Ishikawa (cell line): ENCODE measurements at regions not wholly inside any gene's neighbourhood (a gene's known extent, or its start where the extent isn't known, plus 50 kb on each side); places are given as distances from the start of the nearest gene placed in this dataset.

Experiments
- CEBPB ChIP-seq: IDR thresholded peaks from 2 replicates; pipeline ENCODE4 v1.6.1; 2012
- CREB1 ChIP-seq: IDR thresholded peaks from 2 replicates; pipeline ENCODE4 v1.6.1; 2012; ENCODE audit warnings: low read depth
- EGR1 ChIP-seq: IDR thresholded peaks from 2 replicates; pipeline ENCODE4 v1.6.1; 2012
- EP300 ChIP-seq: IDR thresholded peaks from 2 replicates; pipeline ENCODE4 v1.6.1; 2012; ENCODE audit warnings: borderline replicate concordance
- FOXM1 ChIP-seq: IDR thresholded peaks from 2 replicates; pipeline ENCODE4 v1.6.1; 2012; ENCODE audit warnings: low read depth, borderline replicate concordance
- MAX ChIP-seq: IDR thresholded peaks from 2 replicates; pipeline ENCODE4 v1.6.1; 2012
- NFIC ChIP-seq: IDR thresholded peaks from 2 replicates; pipeline ENCODE4 v1.6.1; 2012
- RAD21 ChIP-seq: IDR thresholded peaks from 2 replicates; pipeline ENCODE4 v1.6.1; 2012; ENCODE audit warnings: low read depth
- REST ChIP-seq: IDR thresholded peaks from 2 replicates; pipeline ENCODE4 v1.6.1; 2012; ENCODE audit warnings: low read depth, mild to moderate bottlenecking
- TAF1 ChIP-seq: IDR thresholded peaks from 2 replicates; pipeline ENCODE4 v1.6.1; 2012; ENCODE audit warnings: low read depth, mild to moderate bottlenecking
- TCF12 ChIP-seq: IDR thresholded peaks from 2 replicates; pipeline ENCODE4 v1.6.1; 2012; ENCODE audit warnings: low read depth
- TEAD4 ChIP-seq: IDR thresholded peaks from 2 replicates; pipeline ENCODE4 v1.6.1; 2012
- USF1 ChIP-seq: IDR thresholded peaks from 2 replicates; pipeline ENCODE4 v1.6.1; 2012
- YY1 ChIP-seq: IDR thresholded peaks from 2 replicates; pipeline ENCODE4 v1.6.1; 2012; ENCODE audit warnings: low read depth
- ZBTB7A ChIP-seq: IDR thresholded peaks from 2 replicates; pipeline ENCODE4 v1.6.1; 2012; ENCODE audit warnings: low read depth

GRCh38 chr9:31078175-31078574 is 1306.3 kb upstream of the ACO1 start:
- no peak for TF ChIP-seq TAF1
- TF ChIP-seq REST = no peak
- TF ChIP-seq MAX = no peak
- no peak for TF ChIP-seq FOXM1
- no peak for TF ChIP-seq CREB1
- TF ChIP-seq EGR1 = no peak
- TF ChIP-seq EP300 = no peak
- TF ChIP-seq CEBPB = no peak
- TF ChIP-seq TCF12 = no peak
- TF ChIP-seq USF1 = no peak
- no peak for TF ChIP-seq TEAD4
- no peak for TF ChIP-seq NFIC

- TF ChIP-seq CREB1 (no peak), TAF1 (no peak), YY1 (no peak), CEBPB (no peak), RAD21 (no peak), USF1 (no peak), TEAD4 (no peak), FOXM1 (no peak), EGR1 (no peak), MAX (no peak), NFIC (no peak), ZBTB7A (no peak), EP300 (no peak), TCF12 (no peak), REST (no peak)
These were observed 1300.1 kb upstream of the ACO1 start for GRCh38 chr9:31084350-31084749.

GRCh38 chr9:31089549-31090221 is 1294.8 kb upstream of the ACO1 start:
- TF ChIP-seq NFIC (no peak), CEBPB (no peak), USF1 (no peak), EGR1 (no peak), YY1 (no peak), CREB1 (no peak), TAF1 (no peak), MAX (no peak), ZBTB7A (no peak), EP300 (no peak)

GRCh38 chr9:31100311-31100710 is 1284.1 kb upstream of the ACO1 start:
- TF ChIP-seq EGR1 = no peak
- TF ChIP-seq YY1 = no peak
- TF ChIP-seq RAD21 = no peak
- TF ChIP-seq USF1 = no peak
- no peak for TF ChIP-seq TCF12
- TF ChIP-seq MAX = no peak
- TF ChIP-seq ZBTB7A = no peak
- no peak for TF ChIP-seq TAF1
- no peak for TF ChIP-seq EP300
- TF ChIP-seq TEAD4 = no peak
- no peak for TF ChIP-seq FOXM1
- no peak for TF ChIP-seq CREB1
- no peak for TF ChIP-seq REST
